ENCODE measurements at regions not wholly inside any gene's neighbourhood (a gene's known extent, or its start where the extent isn't known, plus 50 kb on each side); places are given as distances from the start of the nearest gene placed in this dataset.
"Not testable (repeated sequence)": the region's sequence is repeated elsewhere in the genome, so short reads cannot be mapped to it uniquely, and the experiment has no call there.

DNA sequence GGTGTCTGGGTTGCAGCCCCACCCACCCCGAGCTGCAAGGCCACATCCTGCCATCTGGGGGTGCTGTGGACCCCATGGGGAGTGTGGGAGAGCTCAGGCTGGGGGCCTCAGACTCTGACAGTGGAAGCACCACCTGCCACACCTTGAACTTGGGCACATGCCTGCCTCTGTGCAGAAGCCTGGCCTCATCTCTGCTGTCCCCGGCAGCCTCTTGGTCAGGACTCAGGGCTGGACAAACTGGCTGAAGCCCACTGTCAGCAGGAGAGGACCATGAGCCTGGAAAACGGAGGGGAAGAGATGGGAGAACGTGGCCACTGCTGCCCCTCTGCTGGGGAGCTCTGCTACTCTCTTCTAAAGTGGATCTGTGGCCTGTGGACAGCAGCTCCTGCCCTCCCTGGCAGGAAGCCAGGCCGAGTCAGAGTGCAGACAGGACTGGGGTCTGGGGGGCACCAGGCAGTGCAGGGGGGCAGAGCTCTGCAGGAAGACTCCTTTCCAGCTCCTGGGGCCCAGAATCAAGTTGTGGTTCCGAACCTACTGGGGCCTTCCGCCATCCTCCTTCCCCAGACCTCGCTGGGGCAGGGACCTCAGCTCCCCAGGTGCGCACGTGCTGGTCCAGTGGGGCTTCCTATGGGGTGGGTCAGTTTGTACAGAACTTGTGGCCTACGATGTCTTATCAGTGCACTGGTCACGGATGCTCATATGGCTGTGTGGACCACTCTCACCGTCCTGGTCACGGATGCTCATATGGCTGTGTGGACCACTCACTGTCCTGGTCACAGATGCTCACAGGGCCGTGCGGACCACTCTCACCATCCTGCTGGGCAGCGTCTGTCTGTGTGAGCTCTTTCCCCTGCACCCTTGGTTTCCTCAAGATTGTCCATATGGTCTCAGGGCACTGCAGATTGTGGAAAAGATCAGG, 207.7 kb downstream of the LAT start:
- H3K27ac ChIP-seq: peak overlapping the region in 1 of 4 donors; percentile 58
- TF ChIP-seq EP300 (IDR thresholded peaks at IDR 0.05; ENCODE audit: low read depth): no peak
- TF ChIP-seq POLR2AphosphoS5 (IDR thresholded peaks at IDR 0.05): no peak
- TF ChIP-seq POLR2A (IDR thresholded peaks at IDR 0.05): no peak
- TF ChIP-seq, protein P1, sequence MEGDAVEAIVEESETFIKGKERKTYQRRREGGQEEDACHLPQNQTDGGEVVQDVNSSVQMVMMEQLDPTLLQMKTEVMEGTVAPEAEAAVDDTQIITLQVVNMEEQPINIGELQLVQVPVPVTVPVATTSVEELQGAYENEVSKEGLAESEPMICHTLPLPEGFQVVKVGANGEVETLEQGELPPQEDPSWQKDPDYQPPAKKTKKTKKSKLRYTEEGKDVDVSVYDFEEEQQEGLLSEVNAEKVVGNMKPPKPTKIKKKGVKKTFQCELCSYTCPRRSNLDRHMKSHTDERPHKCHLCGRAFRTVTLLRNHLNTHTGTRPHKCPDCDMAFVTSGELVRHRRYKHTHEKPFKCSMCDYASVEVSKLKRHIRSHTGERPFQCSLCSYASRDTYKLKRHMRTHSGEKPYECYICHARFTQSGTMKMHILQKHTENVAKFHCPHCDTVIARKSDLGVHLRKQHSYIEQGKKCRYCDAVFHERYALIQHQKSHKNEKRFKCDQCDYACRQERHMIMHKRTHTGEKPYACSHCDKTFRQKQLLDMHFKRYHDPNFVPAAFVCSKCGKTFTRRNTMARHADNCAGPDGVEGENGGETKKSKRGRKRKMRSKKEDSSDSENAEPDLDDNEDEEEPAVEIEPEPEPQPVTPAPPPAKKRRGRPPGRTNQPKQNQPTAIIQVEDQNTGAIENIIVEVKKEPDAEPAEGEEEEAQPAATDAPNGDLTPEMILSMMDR (IDR thresholded peaks at IDR 0.05): no peak

GRCh38 chr16:29191636-29192180, 206.9 kb downstream of the LAT start:
- H3K9me3 ChIP-seq; H3K27me3 ChIP-seq; H3K4me1 ChIP-seq; H3K36me3 ChIP-seq; H3K4me3 ChIP-seq; intact Hi-C loops (cut with DNase I; ENCODE audit: low total_unique reads); in situ Hi-C loops (cut with MboI; ENCODE audit: low pct_ligation_motif_present in 1 of 4, low pct_unique_long_range_greater_than_20kb in 1 of 4, low sequenced_read_pairs in 3 of 4); H3K27ac ChIP-seq: not testable (repeated sequence)
- 95% methylated on average over 10 of the region's 12 CpGs; no CpG with 5 or more reads in 1 of the 2 donors for WGBS, 2 donors (ENCODE audit: low coverage in 1 of 2)
- peak; percentile 4 for DNase-seq

More for the DNA sequence above, 207.7 kb downstream of the LAT start:
- intact Hi-C loops (cut with DNase I; ENCODE audit: low total_unique reads): no loop called here
- Histone ChIP-seq H3K4me3 (no peak overlapping the region), H3K36me3 (no peaks in the 10 kb centered on the region), H3K27me3 (no peaks in the 10 kb centered on the region), H3K9me3 (no peaks in the 10 kb centered on the region), H3K4me1 (no peaks in the 10 kb centered on the region)
- 83 to 90% methylated on average over 2 to 12 of the region's 17 CpGs for WGBS, 2 donors (ENCODE audit: low coverage in 1 of 2)
- peak; percentile 5 for DNase-seq
- in situ Hi-C loops (cut with MboI; ENCODE audit: low pct_ligation_motif_present in 1 of 4, low pct_unique_long_range_greater_than_20kb in 1 of 4, low sequenced_read_pairs in 3 of 4): no loop called here

GRCh38 chr16:29190553-29191431, 205.9 kb downstream of the LAT start:
- peak; percentile 7 for DNase-seq
- in situ Hi-C loops (cut with MboI; ENCODE audit: low pct_ligation_motif_present in 1 of 4, low pct_unique_long_range_greater_than_20kb in 1 of 4, low sequenced_read_pairs in 3 of 4); H3K27ac ChIP-seq: not testable (repeated sequence)

DNA sequence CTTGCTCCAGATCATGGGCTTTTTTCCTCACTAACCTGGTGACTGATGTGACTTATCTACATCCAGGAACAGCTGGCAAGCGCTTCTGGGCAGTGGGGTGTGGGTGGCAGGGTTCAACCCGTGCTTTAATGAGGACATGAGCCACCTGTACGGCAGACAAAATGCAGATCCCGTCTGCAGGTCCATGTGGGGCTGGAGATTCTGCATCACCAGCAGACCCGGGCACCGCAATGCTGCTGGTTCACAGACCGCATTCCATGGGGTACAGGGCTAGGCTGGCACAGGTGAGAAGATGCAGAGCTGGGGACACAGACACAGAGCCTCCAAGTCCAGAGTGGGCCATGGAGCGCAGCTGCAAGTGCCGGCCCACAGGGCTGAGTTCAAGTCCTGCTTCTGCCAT, 204.0 kb downstream of the LAT start:
- in situ Hi-C loops (cut with MboI; ENCODE audit: low pct_ligation_motif_present in 1 of 4, low pct_unique_long_range_greater_than_20kb in 1 of 4, low sequenced_read_pairs in 3 of 4); H3K27ac ChIP-seq; H3K9me3 ChIP-seq; H3K4me3 ChIP-seq; H3K4me1 ChIP-seq; H3K27me3 ChIP-seq; DNase-seq; intact Hi-C loops (cut with DNase I; ENCODE audit: low total_unique reads); H3K36me3 ChIP-seq: not testable (repeated sequence)
- WGBS, 2 donors (ENCODE audit: low coverage in 1 of 2): 91% methylated on average over 9 of the region's 9 CpGs; no CpG with 5 or more reads in 1 of the 2 donors

More at GRCh38 chr16:29190553-29191431, 205.9 kb downstream of the LAT start:
- intact Hi-C loops (cut with DNase I; ENCODE audit: low total_unique reads); H3K4me1 ChIP-seq; H3K27me3 ChIP-seq; H3K36me3 ChIP-seq; H3K4me3 ChIP-seq; H3K9me3 ChIP-seq: not testable (repeated sequence)
- WGBS, 2 donors (ENCODE audit: low coverage in 1 of 2): 80% methylated on average over 8 of the region's 19 CpGs; no CpG with 5 or more reads in 1 of the 2 donors

DNA sequence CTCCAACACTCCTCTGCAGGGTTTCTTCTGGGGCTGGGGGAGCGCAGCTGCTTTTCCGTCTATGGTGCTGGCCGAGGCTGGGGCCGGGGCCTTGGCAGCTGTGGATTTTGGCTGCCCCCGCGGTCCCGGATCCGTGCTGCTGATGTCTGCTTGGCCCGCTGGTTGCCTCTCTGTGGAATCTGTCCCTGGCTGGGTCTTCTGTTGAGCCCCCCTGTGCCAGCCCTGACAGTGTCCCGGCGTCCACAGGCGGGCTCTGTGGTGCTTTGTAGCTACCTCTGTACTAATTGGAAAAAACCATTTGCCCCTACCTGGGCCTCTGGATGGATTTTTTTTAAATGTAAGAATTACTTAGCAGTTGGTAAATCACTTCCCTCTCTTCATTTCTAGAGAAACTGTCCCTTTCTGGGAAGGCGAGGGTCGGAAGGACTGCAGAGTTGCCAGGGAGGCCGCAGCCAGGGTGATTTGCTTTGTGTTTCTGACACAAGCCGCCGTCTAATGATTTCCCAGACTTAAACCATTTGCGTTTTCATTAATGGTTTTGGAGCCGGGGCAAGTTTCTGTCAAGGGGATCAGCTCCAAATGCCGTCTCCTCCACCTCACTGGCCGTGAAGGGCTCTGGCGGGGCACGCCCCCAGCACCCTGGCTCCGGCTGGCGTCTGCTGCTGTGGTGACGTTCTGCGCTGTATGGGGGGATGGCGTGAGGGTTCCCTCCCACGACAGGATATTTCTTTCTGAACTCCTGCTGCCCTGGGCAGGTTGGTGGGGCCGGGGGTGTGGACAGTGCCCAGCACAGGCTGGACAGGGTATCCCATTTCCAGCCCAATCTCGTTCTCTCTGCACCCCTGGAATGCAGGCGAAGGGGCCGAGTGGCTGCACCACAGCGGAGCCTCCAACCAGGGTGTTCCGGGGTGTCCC, 201.7 kb downstream of the LAT start:
- WGBS, 2 donors (ENCODE audit: low coverage in 1 of 2): 96% methylated on average over 35 of the region's 35 CpGs; no CpG with 5 or more reads in 1 of the 2 donors
- H3K27me3 ChIP-seq; intact Hi-C loops (cut with DNase I; ENCODE audit: low total_unique reads); H3K4me3 ChIP-seq; DNase-seq; H3K9me3 ChIP-seq; H3K36me3 ChIP-seq; H3K4me1 ChIP-seq; in situ Hi-C loops (cut with MboI; ENCODE audit: low pct_ligation_motif_present in 1 of 4, low pct_unique_long_range_greater_than_20kb in 1 of 4, low sequenced_read_pairs in 3 of 4): not testable (repeated sequence)
- peak overlapping the region in 1 of 4 donors; percentile 61 for H3K27ac ChIP-seq

DNA sequence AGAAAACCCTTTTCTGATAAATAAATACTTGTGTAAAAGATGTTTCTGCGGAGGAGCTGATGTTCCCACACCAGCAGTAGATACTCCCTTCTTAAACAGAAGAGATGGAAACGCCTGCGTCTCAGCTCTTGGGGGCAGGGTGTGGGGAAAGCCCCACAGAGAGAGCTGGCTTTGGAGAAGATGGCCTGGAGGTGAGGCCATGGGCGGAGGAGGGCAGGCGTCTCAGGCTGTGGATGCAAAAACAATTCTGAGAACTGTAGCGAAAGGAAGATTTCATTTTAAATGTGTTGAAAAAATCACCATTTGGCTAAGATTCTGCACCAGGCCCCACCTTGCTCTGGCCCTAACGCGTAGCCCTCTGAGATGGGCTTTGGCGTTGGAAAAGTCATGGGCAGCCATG, 201.0 kb downstream of the LAT start:
- DNase-seq; H3K4me3 ChIP-seq; in situ Hi-C loops (cut with MboI; ENCODE audit: low pct_ligation_motif_present in 1 of 4, low pct_unique_long_range_greater_than_20kb in 1 of 4, low sequenced_read_pairs in 3 of 4); H3K9me3 ChIP-seq; H3K4me1 ChIP-seq; H3K27me3 ChIP-seq; H3K36me3 ChIP-seq; intact Hi-C loops (cut with DNase I; ENCODE audit: low total_unique reads): not testable (repeated sequence)
- WGBS, 2 donors (ENCODE audit: low coverage in 1 of 2): 71 to 90% methylated on average over 5 to 9 of the region's 9 CpGs
- H3K27ac ChIP-seq: peak overlapping the region in 3 of 4 donors; percentile 33 to 61 (median 34)

DNA sequence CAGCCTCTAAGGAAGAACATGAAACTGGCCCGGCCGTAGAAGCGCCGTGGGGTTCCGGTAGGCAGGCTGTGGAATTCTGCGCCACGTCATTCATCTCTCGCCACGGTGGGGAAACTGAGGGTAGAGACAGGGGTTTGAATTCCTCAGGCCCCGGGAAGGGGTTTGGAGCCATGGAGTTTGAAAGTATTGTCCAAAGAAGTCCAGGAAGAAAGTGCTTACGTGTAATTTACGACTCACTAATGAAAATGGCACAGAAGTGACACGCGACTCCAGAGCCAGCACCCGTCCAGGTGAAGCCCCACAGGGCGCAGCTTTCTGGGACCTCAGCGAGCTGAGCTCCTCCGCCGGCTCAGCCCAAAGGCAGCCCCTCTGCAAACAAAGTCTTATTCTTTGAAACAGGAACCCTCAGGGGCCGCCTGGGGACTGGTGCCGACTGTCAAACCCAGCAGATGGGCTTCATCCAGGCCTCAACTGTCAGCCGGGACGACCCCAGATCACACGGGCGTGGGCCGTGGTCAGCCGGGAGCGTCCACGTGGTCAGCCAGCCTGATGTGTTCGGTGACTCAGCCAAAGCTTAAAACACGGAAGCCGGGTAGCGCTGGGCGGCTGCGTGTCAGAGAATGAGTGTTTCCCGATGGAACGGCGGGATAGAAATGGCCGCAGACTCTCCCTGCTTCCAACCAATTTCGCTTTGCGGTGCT, 200.0 kb downstream of the LAT start:
- intact Hi-C loops (cut with DNase I; ENCODE audit: low total_unique reads); H3K4me3 ChIP-seq; in situ Hi-C loops (cut with MboI; ENCODE audit: low pct_ligation_motif_present in 1 of 4, low pct_unique_long_range_greater_than_20kb in 1 of 4, low sequenced_read_pairs in 3 of 4); H3K4me1 ChIP-seq; H3K27me3 ChIP-seq; H3K36me3 ChIP-seq; H3K9me3 ChIP-seq: not testable (repeated sequence)
- H3K27ac ChIP-seq: peak overlapping the region; percentile 33 to 67 (median 58)
- DNase-seq: peak; percentile 33
- 60 to 65% methylated on average over 2 to 32 of the region's 41 CpGs for WGBS, 2 donors (ENCODE audit: low coverage in 1 of 2)

Measured in transverse colon (tissue), 4 donors.